Keratinocyte (primary cell): ENCODE measurements at regions not wholly inside any gene's neighbourhood (a gene's known extent, or its start where the extent isn't known, plus 50 kb on each side); places are given as distances from the start of the nearest gene placed in this dataset.

Experiments used
- CTCF ChIP-seq, 3 experiments: IDR thresholded peaks in 1 of 3; conservative IDR thresholded peaks in 1 of 3; optimal IDR thresholded peaks in 1 of 3; 2 replicates in 2 of 3; 3 replicates in 1 of 3; pipeline versions ENCODE3 to v1.5.1; 2011; ENCODE audit warnings: low read length in 3 of 3, mild to moderate bottlenecking in 3 of 3, moderate library complexity in 2 of 3, control low read depth in 1 of 3, inconsistent platforms in 1 of 3; ENCODE audit not compliant: insufficient read depth in 2 of 3; ENCODE audit errors: extremely low read depth in 1 of 3
- EZH2 ChIP-seq: IDR thresholded peaks from one replicate; pipeline ENCODE4 v1.6.1; 2012; ENCODE audit warnings: inconsistent platforms, mild to moderate bottlenecking, low read length, moderate library complexity

DNA sequence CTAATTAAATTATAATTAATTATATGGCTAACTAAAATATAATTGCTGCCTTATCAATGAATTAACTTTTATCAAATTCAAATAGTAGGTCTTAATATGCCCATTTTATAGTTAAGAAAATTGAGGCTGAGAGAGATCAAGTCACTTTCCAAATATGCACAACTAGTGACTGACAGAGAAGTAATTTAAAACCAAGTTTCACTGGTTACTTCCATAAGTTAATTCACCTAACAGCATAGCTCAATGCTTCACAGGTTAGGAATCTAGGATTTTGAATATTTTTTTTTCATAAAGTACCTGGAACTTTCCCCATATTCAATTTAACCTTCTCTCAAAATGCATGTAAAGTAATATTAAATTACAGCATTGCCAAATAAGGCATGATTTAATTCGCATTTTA lies 134.4 kb upstream of the VEGFC start:
- no peak for TF ChIP-seq CTCF (optimal IDR thresholded peaks at IDR 0.05 in 1 of 3, IDR thresholded peaks at IDR 0.05 in 1 of 3, conservative IDR thresholded peaks at IDR 0.05 in 1 of 3; ENCODE audit: extremely low read depth in 1 of 3, insufficient read depth in 2 of 3, low read length in 3 of 3)
- no peak for TF ChIP-seq EZH2
